Stomach (tissue), 4 donors: ENCODE measurements at regions not wholly inside any gene's neighbourhood (a gene's known extent, or its start where the extent isn't known, plus 50 kb on each side); places are given as distances from the start of the nearest gene placed in this dataset.

ENCODE experiments used
- CTCF ChIP-seq, 7 experiments: fragments of 450-650 bp in 4 of 7; fragments of 200-600 bp in 3 of 7; sonication (generic) in 3 of 7; IDR thresholded peaks; one replicate each; pipeline ENCODE4 v1.5.1; 2016 to 2019; ENCODE audit warnings: antibody characterized with exemption in 7 of 7, control low read depth in 2 of 7, mild to moderate bottlenecking in 1 of 7
- POLR2A ChIP-seq, 4 donors: fragments of 450-650 bp; IDR thresholded peaks; one replicate each; pipeline ENCODE4 v1.6.1; 2016; ENCODE audit warnings: antibody characterized with exemption in 4 of 4, control low read depth in 2 of 4, mild to moderate bottlenecking in 1 of 4, moderate library complexity in 1 of 4

GRCh38 chr4:25984266-25984665 is 70.2 kb downstream of the SMIM20 start:
- TF ChIP-seq CTCF (IDR thresholded peaks at IDR 0.05) (no peak), POLR2A (IDR thresholded peaks at IDR 0.05) (no peak)
